Spleen (tissue), 11 donors: ENCODE measurements at regions not wholly inside any gene's neighbourhood (a gene's known extent, or its start where the extent isn't known, plus 50 kb on each side); places are given as distances from the start of the nearest gene placed in this dataset.
"Not testable (repeated sequence)": the region's sequence is repeated elsewhere in the genome, so short reads cannot be mapped to it uniquely, and the experiment has no call there.

Experiments
- DNase-seq: peaks from one replicate; pipeline ENCODE4 v3.0.0-alpha.2; 2020
- H3K27ac ChIP-seq, 8 donors: fragments of 200-600 bp; sonication (generic) in 7 of 8; 1 replicate in 4 of 8; 2 replicates in 4 of 8; pipeline versions ENCODE4 v1.5.0 to v1.8.0; 2016 to 2021; ENCODE audit warnings: inconsistent platforms in 4 of 8, mild to moderate bottlenecking in 4 of 8, moderate library complexity in 1 of 8
- H3K27me3 ChIP-seq, 7 donors: fragments of 200-600 bp; sonication (generic) in 6 of 7; replicated peaks in 1 of 7; 1 replicate in 4 of 7; 2 replicates in 3 of 7; pipeline versions ENCODE4 v1.5.0 to v1.8.0; 2016 to 2021; ENCODE audit warnings: inconsistent platforms in 3 of 7, mild to moderate bottlenecking in 1 of 7
- H3K36me3 ChIP-seq, 6 donors: fragments of 200-600 bp; sonication (generic) in 5 of 6; 1 replicate in 4 of 6; 2 replicates in 2 of 6; pipeline versions ENCODE4 v1.5.0 to v1.8.0; 2016 to 2021; ENCODE audit warnings: inconsistent platforms in 2 of 6
- H3K4me1 ChIP-seq, 6 donors: fragments of 200-600 bp; sonication (generic) in 5 of 6; 1 replicate in 3 of 6; 2 replicates in 3 of 6; pipeline versions ENCODE4 v1.5.0 to v1.8.0; 2016 to 2021; ENCODE audit warnings: inconsistent platforms in 3 of 6
- H3K4me3 ChIP-seq, 8 donors: fragments of 200-600 bp; sonication (generic) in 7 of 8; 1 replicate in 4 of 8; 2 replicates in 4 of 8; pipeline versions ENCODE4 v1.5.0 to v1.8.0; 2016 to 2021; ENCODE audit warnings: inconsistent platforms in 4 of 8, mild to moderate bottlenecking in 4 of 8, moderate library complexity in 2 of 8
- H3K9me3 ChIP-seq, 8 donors: fragments of 200-600 bp; sonication (generic) in 7 of 8; 1 replicate in 4 of 8; 2 replicates in 4 of 8; pipeline versions ENCODE4 v1.5.0 to v1.8.0; 2016 to 2021; ENCODE audit warnings: inconsistent platforms in 4 of 8
- CTCF ChIP-seq, 11 experiments: fragments of 200-600 bp in 7 of 11; fragments of 450-650 bp in 4 of 11; sonication (generic) in 4 of 11; IDR thresholded peaks in 8 of 11; conservative IDR thresholded peaks in 3 of 11; 1 replicate in 7 of 11; 2 replicates in 4 of 11; pipeline versions ENCODE4 v1.4.0 to v1.8.0; 2016 to 2021; ENCODE audit warnings: antibody characterized with exemption in 11 of 11, inconsistent platforms in 4 of 11, mild to moderate bottlenecking in 1 of 11
- POLR2A ChIP-seq, 3 donors: fragments of 450-650 bp; IDR thresholded peaks; one replicate each; pipeline ENCODE4 v1.5.1; 2017; ENCODE audit warnings: antibody characterized with exemption in 3 of 3, mild to moderate bottlenecking in 1 of 3
- POLR2AphosphoS5 ChIP-seq, 3 donors: sonication (generic); formaldehyde crosslinking; IDR thresholded peaks; one replicate each; pipeline ENCODE4 v1.5.1; 2017; ENCODE audit warnings: antibody characterized with exemption in 3 of 3
- WGBS, 5 donors: extraction: QIAGEN DNeasy Blood & Tissue Kit in 3 of 5; methylation state at CpG; one replicate each; pipeline versions ENCODE4 v1.1.5 to v1.1.7; 2013 to 2018; 5-methylcytosine and 5-hydroxymethylcytosine counted together
- intact Hi-C: fragments of 100-400 bp; cut with DNase I; formaldehyde crosslinking; loops from one replicate; pipeline ENCODE4 v1.15.0; 2023; ENCODE audit warnings: low total_unique reads
- donor health status: healthy with polysubstance abuse.
- donor health status: DM: no; HTN: no; CAD: no; lungs with moderate emphysema.
- donor health status: DM: no; HTN: no; CAD: no.
- donor health status: Bipolar disorder and iron deficiency.
- donor health status: healthy.
- donor health status: DM: no; HTN: no; CAD: no.
- donor health status: DM: yes; HTN: yes; CAD: no.

GRCh38 chr16:62261760-62262159 lies 225.5 kb upstream of the CDH8 start:
- intact Hi-C loops: no loop called here
- Histone ChIP-seq H3K4me3 (no peak overlapping the region), H3K9me3 (peaks cover 0 to 42% (median 29%) of the 10 kb centered on the region in 8 donors), H3K36me3 (no peaks in the 10 kb centered on the region), H3K27ac (no peak overlapping the region), H3K27me3 (no peaks in the 10 kb centered on the region), H3K4me1 (no peaks in the 10 kb centered on the region)
- no peak for DNase-seq
- WGBS, 5 donors: 62 to 98% (median 93%) methylated on average over 3 of the region's 3 CpGs
- no peak for TF ChIP-seq POLR2AphosphoS5 (IDR thresholded peaks at IDR 0.05)
- TF ChIP-seq CTCF (IDR thresholded peaks at IDR 0.05 in 8 of 11, conservative IDR thresholded peaks at IDR 0.05 in 3 of 11): no peak
- no peak for TF ChIP-seq POLR2A (IDR thresholded peaks at IDR 0.05)

GRCh38 chr16:62258931-62259435 lies 222.7 kb upstream of the CDH8 start:
- H3K4me3 ChIP-seq, H3K36me3 ChIP-seq, H3K27me3 ChIP-seq, H3K4me1 ChIP-seq, H3K27ac ChIP-seq, intact Hi-C loops, DNase-seq: not testable (repeated sequence)
- 78 to 98% (median 91%) methylated on average over 2 of the region's 2 CpGs for WGBS, 5 donors
- H3K9me3 ChIP-seq: peaks cover 0 to 18% (median 6%) of the 10 kb centered on the region in 8 donors

GRCh38 chr16:62256406-62256805 lies 220.2 kb upstream of the CDH8 start:
- Histone ChIP-seq H3K4me3 (no peak overlapping the region), H3K36me3 (no peaks in the 10 kb centered on the region), H3K27me3 (no peaks in the 10 kb centered on the region), H3K27ac (no peak overlapping the region), H3K4me1 (no peaks in the 10 kb centered on the region), H3K9me3 (peaks cover 0 to 5% (median 0%) of the 10 kb centered on the region in 8 donors)
- no peak for TF ChIP-seq POLR2AphosphoS5 (IDR thresholded peaks at IDR 0.05)
- peak in 3 of 11 experiments; percentile 13 to 24 (median 15) for TF ChIP-seq CTCF (IDR thresholded peaks at IDR 0.05 in 8 of 11, conservative IDR thresholded peaks at IDR 0.05 in 3 of 11)
- no peak for TF ChIP-seq POLR2A (IDR thresholded peaks at IDR 0.05)
- intact Hi-C loops: no loop called here
- WGBS, 5 donors: 23 to 38% (median 32%) methylated on average over 2 of the region's 2 CpGs
- DNase-seq: no peak

- H3K36me3 ChIP-seq: no peaks in the 10 kb centered on the region
- no peak overlapping the region for H3K27ac ChIP-seq
- no peak for TF ChIP-seq CTCF (IDR thresholded peaks at IDR 0.05 in 8 of 11, conservative IDR thresholded peaks at IDR 0.05 in 3 of 11)
- TF ChIP-seq POLR2A (IDR thresholded peaks at IDR 0.05): no peak
- H3K27me3 ChIP-seq: no peaks in the 10 kb centered on the region
- H3K4me1 ChIP-seq: no peaks in the 10 kb centered on the region
- H3K4me3 ChIP-seq: no peak overlapping the region
- intact Hi-C loops: no loop called here
- H3K9me3 ChIP-seq: peaks cover 0 to 7% (median 0%) of the 10 kb centered on the region in 8 donors
- DNase-seq: no peak
Measured at GRCh38 chr16:62254847-62255246, 218.6 kb upstream of the CDH8 start.

GRCh38 chr16:62254372-62254771 lies 218.1 kb upstream of the CDH8 start:
- no peak overlapping the region for H3K4me3 ChIP-seq
- H3K27me3 ChIP-seq: no peaks in the 10 kb centered on the region
- no peaks in the 10 kb centered on the region for H3K36me3 ChIP-seq
- H3K9me3 ChIP-seq: peaks cover 0 to 6% (median 0%) of the 10 kb centered on the region in 8 donors
- no peak for TF ChIP-seq POLR2AphosphoS5 (IDR thresholded peaks at IDR 0.05)
- TF ChIP-seq POLR2A (IDR thresholded peaks at IDR 0.05): no peak
- no peak for TF ChIP-seq CTCF (IDR thresholded peaks at IDR 0.05 in 8 of 11, conservative IDR thresholded peaks at IDR 0.05 in 3 of 11)
- 80 to 88% (median 87%) methylated on average over 5 of the region's 5 CpGs for WGBS, 5 donors
- intact Hi-C loops: no loop called here
- no peaks in the 10 kb centered on the region for H3K4me1 ChIP-seq
- no peak overlapping the region for H3K27ac ChIP-seq
- DNase-seq: no peak
